ENCODE measurements at regions not wholly inside any gene's neighbourhood (a gene's known extent, or its start where the extent isn't known, plus 50 kb on each side); places are given as distances from the start of the nearest gene placed in this dataset.

DNA sequence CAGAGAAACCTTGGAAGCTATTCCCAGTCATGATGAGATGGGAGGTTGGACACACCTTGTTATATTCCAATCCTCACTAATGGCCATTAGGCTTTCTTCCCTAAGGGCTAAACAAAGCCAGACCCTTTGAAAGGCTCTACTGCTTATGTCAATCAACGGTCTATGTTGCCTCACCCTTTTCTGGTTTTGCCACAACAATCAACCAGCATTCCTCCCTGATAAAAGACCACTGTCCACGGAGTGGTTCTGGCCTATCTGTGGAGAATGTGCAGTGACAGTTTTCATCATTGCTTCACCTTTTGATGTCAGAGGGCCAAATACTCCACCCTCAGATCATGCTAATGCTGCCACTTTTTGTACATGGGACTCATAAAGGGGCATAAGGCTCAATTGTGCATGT lies 913.4 kb downstream of the RPA4 start:
- no peak overlapping the region for H3K4me3 ChIP-seq (ENCODE audit: low read depth, low read length)
- DNase-seq (ENCODE audit: low read depth): no peak
- TF ChIP-seq, protein P1, sequence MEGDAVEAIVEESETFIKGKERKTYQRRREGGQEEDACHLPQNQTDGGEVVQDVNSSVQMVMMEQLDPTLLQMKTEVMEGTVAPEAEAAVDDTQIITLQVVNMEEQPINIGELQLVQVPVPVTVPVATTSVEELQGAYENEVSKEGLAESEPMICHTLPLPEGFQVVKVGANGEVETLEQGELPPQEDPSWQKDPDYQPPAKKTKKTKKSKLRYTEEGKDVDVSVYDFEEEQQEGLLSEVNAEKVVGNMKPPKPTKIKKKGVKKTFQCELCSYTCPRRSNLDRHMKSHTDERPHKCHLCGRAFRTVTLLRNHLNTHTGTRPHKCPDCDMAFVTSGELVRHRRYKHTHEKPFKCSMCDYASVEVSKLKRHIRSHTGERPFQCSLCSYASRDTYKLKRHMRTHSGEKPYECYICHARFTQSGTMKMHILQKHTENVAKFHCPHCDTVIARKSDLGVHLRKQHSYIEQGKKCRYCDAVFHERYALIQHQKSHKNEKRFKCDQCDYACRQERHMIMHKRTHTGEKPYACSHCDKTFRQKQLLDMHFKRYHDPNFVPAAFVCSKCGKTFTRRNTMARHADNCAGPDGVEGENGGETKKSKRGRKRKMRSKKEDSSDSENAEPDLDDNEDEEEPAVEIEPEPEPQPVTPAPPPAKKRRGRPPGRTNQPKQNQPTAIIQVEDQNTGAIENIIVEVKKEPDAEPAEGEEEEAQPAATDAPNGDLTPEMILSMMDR (IDR thresholded peaks at IDR 0.05; ENCODE audit: low read depth, low read length, missing control alignments): no peak

DNA sequence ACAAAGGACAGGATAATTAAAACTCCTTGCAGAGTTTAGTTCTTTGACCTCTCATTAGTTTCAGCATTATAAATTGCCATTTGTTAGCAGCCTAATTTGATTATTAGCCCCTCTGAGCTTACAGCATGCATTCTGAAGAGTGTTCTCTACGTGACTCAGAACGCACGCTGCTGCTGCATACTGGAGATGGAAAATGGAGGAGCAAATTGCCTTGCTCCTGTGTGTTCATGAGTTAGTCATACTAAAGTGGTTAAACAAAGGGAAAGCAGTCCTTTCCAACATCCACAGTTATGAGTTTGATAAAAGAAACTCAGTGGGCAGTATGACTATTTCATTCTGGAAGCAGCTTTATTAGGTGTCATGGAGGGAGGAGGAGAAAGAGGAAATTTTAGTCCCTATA lies 922.5 kb downstream of the RPA4 start:
- DNase-seq (ENCODE audit: low read depth): no peak
- no peak overlapping the region for H3K4me3 ChIP-seq (ENCODE audit: low read depth, low read length)
- TF ChIP-seq, protein P1 (IDR thresholded peaks at IDR 0.05; ENCODE audit: low read depth, low read length, missing control alignments): no peak

DNA sequence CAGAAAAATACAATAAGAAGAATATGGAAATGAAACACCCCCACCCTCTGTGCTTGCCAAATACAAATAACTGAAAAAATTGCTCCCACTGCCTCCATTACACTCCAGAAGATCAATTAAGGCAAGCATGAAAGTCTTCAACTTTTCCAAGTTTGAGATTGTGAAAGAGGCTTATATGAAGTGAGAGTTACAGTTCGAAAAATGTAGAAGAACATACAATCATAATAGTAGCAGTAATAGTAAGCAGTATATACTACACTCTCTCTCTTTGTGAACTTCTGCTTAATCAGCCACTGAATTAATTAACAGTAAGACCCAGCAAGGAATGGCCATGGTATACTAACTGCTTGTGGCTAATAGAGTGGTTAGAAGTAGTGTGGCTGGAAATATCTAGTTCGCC lies 923.2 kb downstream of the RPA4 start:
- TF ChIP-seq, protein P1 (IDR thresholded peaks at IDR 0.05; ENCODE audit: low read depth, low read length, missing control alignments): no peak
- no peak for DNase-seq (ENCODE audit: low read depth)
- no peak overlapping the region for H3K4me3 ChIP-seq (ENCODE audit: low read depth, low read length)

DNA sequence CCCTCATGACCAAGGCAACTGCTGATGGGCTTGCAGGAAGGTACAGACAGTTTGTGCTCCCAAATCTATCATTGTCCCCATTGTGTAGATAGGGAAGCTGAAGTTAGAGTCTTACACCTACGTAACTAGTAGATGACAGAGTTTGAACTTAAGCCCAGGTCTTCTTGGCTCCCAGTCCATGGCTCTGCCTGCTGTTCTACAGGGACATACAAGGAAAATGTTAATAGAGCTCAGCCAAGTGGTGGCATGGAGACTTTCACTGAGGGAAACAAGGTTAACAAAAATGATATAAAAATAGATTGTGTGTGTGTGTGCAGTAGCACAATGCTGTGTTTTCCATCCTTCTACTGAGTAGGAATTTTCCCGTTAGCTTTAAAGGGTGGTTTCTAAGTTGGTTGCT lies 936.5 kb downstream of the RPA4 start:
- TF ChIP-seq, protein P1 (IDR thresholded peaks at IDR 0.05; ENCODE audit: low read depth, low read length, missing control alignments): no peak
- DNase-seq (ENCODE audit: low read depth): no peak
- H3K4me3 ChIP-seq (ENCODE audit: low read depth, low read length): no peak overlapping the region

DNA sequence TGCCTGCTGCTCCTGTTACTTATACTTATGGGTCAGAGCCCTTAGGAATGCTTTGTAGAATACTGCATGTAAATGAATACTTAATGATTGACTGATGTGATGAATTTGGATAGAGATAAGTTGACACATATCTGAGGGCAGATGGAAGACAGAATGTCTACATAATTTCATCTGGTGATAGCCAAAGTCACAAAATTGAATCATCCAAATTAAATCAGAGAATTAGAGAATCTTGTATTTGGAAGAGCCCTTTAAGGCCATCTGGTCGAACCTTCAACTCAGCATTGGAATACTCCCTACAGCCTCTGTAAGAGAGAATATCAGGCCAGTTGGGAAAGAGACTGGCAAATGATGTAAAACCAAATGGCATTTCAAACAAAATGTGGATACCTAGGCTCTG lies 944.8 kb downstream of the RPA4 start:
- DNase-seq (ENCODE audit: low read depth): no peak
- TF ChIP-seq, protein P1 (IDR thresholded peaks at IDR 0.05; ENCODE audit: low read depth, low read length, missing control alignments): no peak
- no peak overlapping the region for H3K4me3 ChIP-seq (ENCODE audit: low read depth, low read length)

DNA sequence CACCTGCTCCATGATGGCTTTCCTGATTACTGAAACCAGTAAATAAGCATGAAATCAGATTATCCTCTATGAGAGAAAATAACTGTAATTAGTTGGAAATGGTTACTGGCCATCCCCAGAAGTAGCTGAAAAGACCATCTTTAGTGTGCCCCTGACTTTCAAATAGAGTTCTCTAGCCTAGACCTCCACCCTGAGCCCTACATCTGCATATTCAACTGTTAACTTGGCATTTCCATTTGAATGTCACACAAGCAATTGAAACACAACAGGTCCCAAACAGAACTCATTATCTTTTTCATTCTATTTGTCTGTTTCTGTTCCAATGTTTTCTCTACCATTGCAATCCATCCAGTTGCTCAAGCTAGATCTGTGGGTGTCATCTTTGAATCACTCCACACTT lies 952.3 kb downstream of the RPA4 start:
- TF ChIP-seq, protein P1 (IDR thresholded peaks at IDR 0.05; ENCODE audit: low read depth, low read length, missing control alignments): no peak
- H3K4me3 ChIP-seq (ENCODE audit: low read depth, low read length): no peak overlapping the region
- no peak for DNase-seq (ENCODE audit: low read depth)

DNA sequence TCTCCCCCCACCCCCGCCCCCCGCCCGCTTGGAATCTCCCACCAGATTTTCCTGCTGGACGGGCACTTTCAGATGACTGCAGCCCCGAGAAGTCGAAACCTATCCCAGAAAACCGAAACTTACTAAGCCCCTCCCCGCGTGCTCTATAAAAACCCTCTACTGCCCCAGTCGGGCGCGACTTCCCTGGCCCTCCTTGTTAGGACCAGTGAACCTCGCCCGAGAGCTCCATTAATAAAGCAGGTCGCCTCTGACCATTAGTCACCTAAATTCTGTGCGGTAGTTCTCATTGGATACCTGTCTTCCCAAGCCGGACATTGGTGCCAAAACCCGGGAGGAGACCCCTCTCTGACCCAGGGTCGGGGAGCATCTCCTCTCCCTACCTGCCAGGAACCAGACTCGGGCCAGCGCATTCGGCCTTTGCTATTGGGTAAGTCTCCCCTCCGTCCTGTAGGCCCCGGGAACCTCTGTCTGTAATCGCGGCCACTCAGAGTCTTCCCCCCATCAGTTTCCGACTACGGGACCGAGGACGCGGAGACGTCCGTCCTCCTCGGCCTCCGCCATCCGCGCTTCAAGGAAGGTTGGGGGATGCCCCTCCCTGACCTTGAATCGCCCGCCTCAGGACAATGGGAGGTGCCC lies 958.0 kb downstream of the RPA4 start:
- TF ChIP-seq, protein P1 (IDR thresholded peaks at IDR 0.05; ENCODE audit: low read depth, low read length, missing control alignments): no peak
- DNase-seq (ENCODE audit: low read depth): no peak
- no peak overlapping the region for H3K4me3 ChIP-seq (ENCODE audit: low read depth, low read length)
